Duodenal mucosa (tissue), 2 donors: ENCODE measurements at regions not wholly inside any gene's neighbourhood (a gene's known extent, or its start where the extent isn't known, plus 50 kb on each side); places are given as distances from the start of the nearest gene placed in this dataset.

ENCODE experiments used
- H3K27ac ChIP-seq: one replicate; pipeline ENCODE4 v1.7.0; 2013; ENCODE audit warnings: low read depth, low read length
- H3K27me3 ChIP-seq, 2 donors: one replicate each; pipeline ENCODE4 v1.7.0; 2013; ENCODE audit warnings: low read length in 2 of 2, control low read depth in 1 of 2; ENCODE audit not compliant: insufficient read depth in 2 of 2, control insufficient read depth in 1 of 2
- H3K36me3 ChIP-seq, 2 donors: one replicate each; pipeline ENCODE4 v1.7.0; 2013; ENCODE audit warnings: low read length in 2 of 2, control low read depth in 1 of 2; ENCODE audit not compliant: insufficient read depth in 2 of 2, control insufficient read depth in 1 of 2
- H3K4me1 ChIP-seq, 2 donors: one replicate each; pipeline ENCODE4 v1.7.0; 2013; ENCODE audit warnings: low read length in 2 of 2, control low read depth in 1 of 2; ENCODE audit not compliant: insufficient read depth in 2 of 2, control insufficient read depth in 1 of 2
- H3K4me3 ChIP-seq, 2 donors: one replicate each; pipeline ENCODE4 v1.7.0; 2013; ENCODE audit warnings: low read length in 2 of 2, low read depth in 1 of 2
- H3K9ac ChIP-seq, 2 donors: one replicate each; pipeline ENCODE4 v1.7.0; 2013; ENCODE audit warnings: low read length in 2 of 2, low read depth in 1 of 2
- H3K9me3 ChIP-seq, 2 donors: one replicate each; pipeline ENCODE4 v1.7.0; 2013; ENCODE audit warnings: low read length in 2 of 2, control low read depth in 1 of 2; ENCODE audit not compliant: control insufficient read depth in 1 of 2

DNA sequence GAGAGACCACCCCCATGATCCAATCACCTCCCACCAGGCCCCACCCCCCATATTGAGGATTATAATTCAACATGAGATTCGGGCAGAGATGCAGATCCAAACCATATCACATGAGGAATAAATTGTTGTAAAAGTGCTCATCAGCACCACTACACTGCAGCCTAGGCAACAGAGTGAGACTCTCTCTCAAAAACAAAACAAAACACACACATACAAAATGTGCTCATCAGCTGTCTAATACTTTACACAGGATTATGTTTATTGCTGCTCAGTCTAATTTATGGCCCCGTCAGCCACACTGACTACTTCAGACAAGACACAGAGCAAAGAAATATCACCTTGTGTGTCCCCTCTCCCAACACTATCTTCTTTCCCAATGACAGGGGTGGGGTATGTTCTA lies 72.9 kb upstream of the PPM1J start:
- Histone ChIP-seq H3K36me3 (no peaks in the 10 kb centered on the region), H3K9me3 (no peaks in the 10 kb centered on the region), H3K27me3 (no peaks in the 10 kb centered on the region), H3K9ac (no peak overlapping the region), H3K4me1 (no peaks in the 10 kb centered on the region), H3K27ac (no peak overlapping the region), H3K4me3 (no peak overlapping the region)

DNA sequence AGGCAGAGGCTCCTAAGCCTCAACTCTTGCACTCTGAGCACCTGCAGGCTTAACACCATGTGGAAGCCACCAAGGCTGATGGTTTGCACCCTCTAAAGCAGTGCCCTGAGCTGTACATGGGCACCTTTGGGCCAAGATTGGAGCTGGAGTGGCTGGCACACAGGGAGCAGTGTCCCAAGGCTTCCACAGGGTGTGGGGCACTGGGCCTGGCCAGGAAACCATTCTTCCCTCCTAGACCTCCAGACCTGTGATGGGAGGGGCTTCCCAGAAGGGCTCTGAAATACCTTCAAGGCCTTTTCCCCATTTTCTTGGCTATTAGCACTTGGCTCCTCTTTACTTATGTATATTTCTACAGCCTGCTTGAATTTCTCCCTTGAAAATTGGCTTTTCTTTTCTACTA lies 67.9 kb upstream of the PPM1J start:
- Histone ChIP-seq H3K27ac (no peak overlapping the region), H3K27me3 (no peaks in the 10 kb centered on the region), H3K4me3 (no peak overlapping the region), H3K36me3 (no peaks in the 10 kb centered on the region), H3K9ac (no peak overlapping the region), H3K9me3 (no peaks in the 10 kb centered on the region), H3K4me1 (no peaks in the 10 kb centered on the region)

DNA sequence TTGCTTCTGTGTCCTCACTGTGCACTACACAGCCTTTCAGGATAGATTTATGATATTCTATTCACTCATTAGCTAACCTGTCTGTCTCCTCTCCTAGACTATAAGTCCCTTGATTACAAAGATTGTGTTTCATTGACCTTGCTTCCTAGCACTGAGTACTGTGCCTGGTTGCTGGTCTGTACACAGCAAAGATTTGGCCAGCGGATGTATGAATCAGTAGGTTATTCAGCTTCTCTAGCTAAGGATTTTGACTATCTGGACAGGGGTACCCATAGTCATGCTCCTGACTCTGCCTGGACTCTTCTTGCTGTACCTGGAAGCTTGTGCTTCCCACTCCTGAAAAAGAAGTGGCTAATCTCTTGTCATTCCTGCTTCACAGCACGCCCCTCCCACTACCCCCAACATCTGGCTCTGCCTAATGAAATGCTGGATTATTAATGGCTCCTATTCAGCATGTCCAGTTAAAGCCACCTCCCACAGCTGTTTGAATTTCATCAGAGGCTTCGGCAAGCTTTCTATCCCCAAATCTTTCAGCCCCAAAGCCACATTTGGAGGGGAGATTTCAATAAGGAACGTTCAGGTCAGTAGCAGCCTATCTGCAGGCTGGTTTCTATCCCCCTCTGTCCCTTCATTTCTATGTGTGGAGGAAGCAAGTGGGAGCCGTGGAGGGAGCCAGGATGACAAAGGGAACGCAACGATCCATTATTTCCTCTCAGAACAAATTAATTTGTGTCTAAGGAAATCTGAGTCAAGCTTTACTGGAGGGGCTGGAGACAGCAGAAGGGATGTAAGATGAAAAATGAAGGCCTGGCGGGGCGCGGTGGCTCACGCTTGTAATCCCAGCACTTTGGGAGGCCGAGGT lies 64.8 kb upstream of the PPM1J start:
- Histone ChIP-seq H3K4me3 (no peak overlapping the region), H3K9ac (no peak overlapping the region), H3K4me1 (no peaks in the 10 kb centered on the region), H3K27me3 (no peaks in the 10 kb centered on the region), H3K27ac (no peak overlapping the region), H3K9me3 (no peaks in the 10 kb centered on the region), H3K36me3 (no peaks in the 10 kb centered on the region)

DNA sequence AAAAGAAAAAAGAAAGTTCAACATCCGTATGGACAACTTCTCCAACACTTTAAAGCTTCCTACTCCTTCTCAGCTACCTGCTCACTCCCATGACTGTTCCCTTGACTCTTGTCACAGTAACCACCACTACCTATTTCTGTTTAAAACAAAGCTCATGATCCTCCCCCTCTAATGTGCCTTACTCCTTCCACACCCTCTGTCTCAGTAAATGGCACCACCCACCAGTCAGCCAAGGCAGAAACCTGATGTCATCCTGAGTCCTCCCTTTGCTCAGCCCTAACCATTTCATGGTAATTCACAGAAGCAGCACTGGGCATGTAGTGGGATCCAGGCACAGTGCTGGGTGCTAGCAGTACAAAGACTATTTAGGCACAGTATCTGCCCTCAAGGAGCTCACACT lies 63.0 kb upstream of the PPM1J start:
- H3K27me3 ChIP-seq: no peaks in the 10 kb centered on the region
- H3K4me3 ChIP-seq: no peak overlapping the region
- no peak overlapping the region for H3K9ac ChIP-seq
- no peak overlapping the region for H3K27ac ChIP-seq
- no peaks in the 10 kb centered on the region for H3K36me3 ChIP-seq
- no peaks in the 10 kb centered on the region for H3K4me1 ChIP-seq
- H3K9me3 ChIP-seq: no peaks in the 10 kb centered on the region

DNA sequence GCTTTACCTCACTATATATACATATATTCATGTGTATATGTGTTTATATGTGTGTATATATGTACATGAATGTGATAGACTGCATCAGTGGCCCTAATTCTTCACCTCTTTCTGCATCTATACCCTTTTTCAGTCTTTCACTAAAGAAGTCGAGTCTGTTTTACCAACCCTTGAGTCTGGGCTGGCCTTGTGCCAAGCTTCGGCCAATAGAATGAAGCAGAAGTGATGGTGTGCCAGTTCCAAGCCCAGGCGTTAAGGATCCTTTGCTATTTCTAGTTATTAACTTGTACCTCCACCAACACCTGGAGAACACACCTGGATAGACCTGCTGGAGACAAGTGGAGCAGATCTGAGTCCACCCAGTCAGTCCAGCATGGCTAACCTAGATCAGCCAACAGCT lies 61.6 kb upstream of the PPM1J start:
- Histone ChIP-seq H3K4me3 (no peak overlapping the region), H3K4me1 (no peaks in the 10 kb centered on the region), H3K36me3 (no peaks in the 10 kb centered on the region)

DNA sequence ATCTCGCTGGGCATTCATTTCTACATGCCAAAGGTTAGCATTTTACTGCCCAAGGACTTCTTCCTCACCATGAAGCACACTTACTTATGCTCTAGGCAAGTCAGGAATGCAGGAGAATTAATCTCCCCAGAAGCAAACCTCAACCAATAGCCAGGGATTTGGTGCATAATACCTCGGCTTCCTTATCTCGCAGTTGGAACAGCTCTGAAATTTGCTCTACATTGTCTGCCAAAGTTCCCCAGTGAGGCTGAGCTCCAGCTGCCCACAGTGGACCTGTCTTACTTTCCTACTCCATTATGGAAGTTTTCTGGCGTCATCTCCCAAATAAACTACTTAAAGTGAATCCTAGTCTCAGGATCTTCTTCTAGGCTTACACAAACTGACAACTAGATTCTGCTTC lies 57.6 kb upstream of the PPM1J start:
- H3K4me3 ChIP-seq: no peak overlapping the region
- no peaks in the 10 kb centered on the region for H3K36me3 ChIP-seq
- H3K9ac ChIP-seq: no peak overlapping the region

More for the DNA sequence above, 61.6 kb upstream of the PPM1J start:
- Histone ChIP-seq H3K27me3 (no peaks in the 10 kb centered on the region), H3K9me3 (no peaks in the 10 kb centered on the region), H3K27ac (no peak overlapping the region), H3K9ac (no peak overlapping the region)

DNA sequence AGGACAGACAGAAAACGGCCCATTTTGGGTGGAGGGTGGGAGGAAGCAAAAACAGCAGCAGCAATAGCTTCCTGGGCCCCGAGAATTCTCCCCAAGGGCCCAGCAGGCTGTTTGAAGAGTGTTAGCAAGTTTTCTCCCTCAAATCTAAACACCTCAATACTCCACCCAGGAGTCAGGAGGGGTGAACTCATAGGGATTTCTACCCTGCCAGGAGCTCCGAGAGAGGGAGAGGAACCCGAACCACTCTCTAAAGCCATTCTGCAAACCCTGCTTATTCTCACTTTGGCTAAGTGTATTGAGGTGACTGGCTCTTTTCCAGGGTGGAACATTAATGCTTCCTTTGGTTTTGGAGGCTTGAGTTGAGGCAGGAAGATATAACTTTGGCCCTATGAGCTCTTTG lies 55.6 kb upstream of the PPM1J start:
- peaks cover 0 to 3% of the 10 kb centered on the region in 2 donors for H3K4me1 ChIP-seq
- H3K9me3 ChIP-seq: no peaks in the 10 kb centered on the region
- H3K36me3 ChIP-seq: no peaks in the 10 kb centered on the region
- H3K27ac ChIP-seq: no peak overlapping the region
- H3K4me3 ChIP-seq: no peak overlapping the region
- no peaks in the 10 kb centered on the region for H3K27me3 ChIP-seq
- H3K9ac ChIP-seq: no peak overlapping the region

More for the DNA sequence above, 57.6 kb upstream of the PPM1J start:
- Histone ChIP-seq H3K27me3 (no peaks in the 10 kb centered on the region), H3K9me3 (no peaks in the 10 kb centered on the region), H3K27ac (no peak overlapping the region), H3K4me1 (peaks cover 0 to 3% of the 10 kb centered on the region in 2 donors)

DNA sequence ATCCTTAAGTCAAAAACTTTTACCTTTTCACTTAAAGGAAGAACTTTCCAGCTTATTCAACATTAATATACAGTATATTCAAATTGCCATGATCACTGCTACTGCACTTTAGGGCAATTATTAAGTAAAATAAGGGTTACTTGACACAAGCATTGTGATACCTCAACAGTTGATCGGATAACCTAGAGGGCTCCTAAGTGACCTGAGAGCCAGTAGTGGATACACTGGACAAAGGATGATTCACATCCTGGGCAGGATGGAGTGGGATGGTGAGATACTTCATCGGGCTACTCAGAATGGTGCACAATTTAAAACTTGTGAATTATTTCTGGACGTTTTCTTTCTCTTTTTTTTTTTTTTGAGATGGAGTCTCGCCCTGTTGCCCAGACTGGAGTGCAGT lies 54.5 kb upstream of the PPM1J start:
- no peaks in the 10 kb centered on the region for H3K27me3 ChIP-seq

DNA sequence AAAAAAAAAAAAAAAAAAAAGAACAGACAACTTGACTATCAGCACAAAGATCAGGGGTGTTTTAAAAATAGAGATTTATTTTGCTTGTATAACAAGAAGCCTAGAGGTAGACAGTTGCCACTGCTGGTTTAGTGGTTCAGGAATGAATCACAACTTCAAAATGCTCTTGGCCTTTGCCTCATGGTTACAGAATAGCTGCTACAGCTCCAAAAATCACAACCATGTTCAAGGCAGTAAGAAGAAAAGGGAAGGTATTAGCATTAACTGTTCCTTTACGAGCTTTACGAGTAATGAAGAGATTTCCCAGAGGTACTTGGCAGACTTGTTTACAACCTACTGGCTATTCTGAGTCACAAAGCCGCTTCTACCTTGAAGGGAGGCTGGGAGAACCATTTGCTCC lies 52.5 kb upstream of the PPM1J start:
- no peak overlapping the region for H3K4me3 ChIP-seq
- H3K4me1 ChIP-seq: peaks cover 0 to 3% of the 10 kb centered on the region in 2 donors
- H3K27me3 ChIP-seq: no peaks in the 10 kb centered on the region
- no peak overlapping the region for H3K27ac ChIP-seq
- no peaks in the 10 kb centered on the region for H3K36me3 ChIP-seq
- no peaks in the 10 kb centered on the region for H3K9me3 ChIP-seq
- no peak overlapping the region for H3K9ac ChIP-seq

More for the DNA sequence above, 54.5 kb upstream of the PPM1J start:
- Histone ChIP-seq H3K9ac (no peak overlapping the region), H3K36me3 (no peaks in the 10 kb centered on the region), H3K4me1 (peaks cover 0 to 3% of the 10 kb centered on the region in 2 donors), H3K9me3 (no peaks in the 10 kb centered on the region), H3K27ac (no peak overlapping the region), H3K4me3 (no peak overlapping the region)
